GM12873 (cell line): ENCODE measurements at regions not wholly inside any gene's neighbourhood (a gene's known extent, or its start where the extent isn't known, plus 50 kb on each side); places are given as distances from the start of the nearest gene placed in this dataset.

Source experiments
- CTCF ChIP-seq: IDR thresholded peaks from 2 replicates; pipeline ENCODE4 v1.5.1; 2012; ENCODE audit warnings: low read depth, mild to moderate bottlenecking, moderate library complexity, low read length, control low read depth; ENCODE audit not compliant: insufficient read depth; ENCODE audit errors: missing control alignments

DNA sequence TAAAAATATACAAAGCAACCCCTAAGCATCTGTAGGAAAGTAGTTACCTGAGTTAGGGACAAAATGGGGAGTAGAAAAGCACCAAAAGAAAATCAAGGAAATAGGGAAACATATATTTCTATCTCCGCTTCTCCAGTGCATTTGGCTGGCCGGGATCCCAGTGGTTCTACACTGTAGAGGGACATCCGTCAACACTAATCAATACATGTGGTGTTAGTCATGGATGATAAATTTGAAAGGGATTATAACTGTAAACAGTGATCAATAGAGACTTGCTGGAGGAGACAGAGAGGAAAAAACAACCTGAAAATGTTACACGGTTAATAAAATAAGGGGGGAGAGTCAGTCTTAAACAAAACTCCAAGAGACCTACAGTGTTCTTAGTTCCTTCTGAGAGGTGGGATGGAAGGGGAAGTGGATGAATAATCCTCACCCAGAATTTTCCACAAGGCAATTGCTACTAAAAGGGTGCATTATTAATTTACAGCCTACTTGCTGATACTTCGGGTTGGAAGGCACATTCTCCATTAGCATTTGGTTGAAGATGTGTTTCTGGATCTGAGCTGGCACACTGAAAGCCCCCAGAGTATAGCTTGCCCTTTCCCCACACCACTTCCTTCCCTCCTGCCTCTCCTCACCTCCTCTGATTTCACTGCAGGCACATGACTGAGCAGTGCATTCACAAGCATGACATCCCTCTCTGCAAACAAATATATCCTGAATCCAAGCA, 530.0 kb downstream of the BCL11A start:
- no peak for TF ChIP-seq CTCF

- TF ChIP-seq CTCF: no peak
Measured at GRCh38 chr2:60007671-60008070, 545.8 kb downstream of the BCL11A start.

DNA sequence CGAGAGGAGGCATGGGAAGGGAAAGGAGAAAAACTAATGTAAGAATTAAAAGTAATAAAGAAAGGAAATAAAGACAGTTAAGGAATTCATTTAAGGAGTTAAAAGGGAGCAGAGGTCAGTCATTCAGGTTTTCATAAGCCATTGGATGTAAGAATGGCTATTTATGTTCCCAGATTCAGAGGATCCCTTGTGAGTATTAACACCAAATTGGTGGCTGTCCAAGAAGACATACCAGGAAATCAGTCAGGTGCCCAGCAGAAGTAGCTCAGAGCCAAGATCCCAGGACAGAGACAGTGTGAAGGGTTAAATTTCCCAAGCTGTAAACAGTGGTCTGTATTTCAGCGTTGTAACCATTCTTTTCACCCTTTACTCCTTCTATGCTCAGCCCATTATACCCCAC, 550.4 kb downstream of the BCL11A start:
- no peak for TF ChIP-seq CTCF

- no peak for TF ChIP-seq CTCF
Measured at GRCh38 chr2:60002183-60002867, 551.1 kb downstream of the BCL11A start.

DNA sequence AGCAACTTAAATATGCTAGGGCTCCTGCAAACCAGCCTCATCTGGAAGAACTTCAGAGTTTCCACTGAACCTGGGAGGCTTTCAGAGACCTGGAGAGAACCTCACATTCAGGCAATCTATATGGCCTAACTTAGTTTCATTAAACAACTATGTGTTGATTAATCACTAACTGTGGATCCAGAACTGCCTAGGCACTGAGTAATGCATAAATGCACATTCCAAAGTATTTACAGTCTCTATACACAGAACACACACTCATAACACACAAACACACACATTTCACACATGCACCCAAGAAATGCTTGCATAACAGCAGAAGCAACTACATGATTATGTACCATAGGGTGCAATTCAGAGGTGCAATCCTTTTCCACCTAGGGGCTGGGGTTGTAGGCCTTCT, 552.8 kb downstream of the BCL11A start:
- no peak for TF ChIP-seq CTCF

DNA sequence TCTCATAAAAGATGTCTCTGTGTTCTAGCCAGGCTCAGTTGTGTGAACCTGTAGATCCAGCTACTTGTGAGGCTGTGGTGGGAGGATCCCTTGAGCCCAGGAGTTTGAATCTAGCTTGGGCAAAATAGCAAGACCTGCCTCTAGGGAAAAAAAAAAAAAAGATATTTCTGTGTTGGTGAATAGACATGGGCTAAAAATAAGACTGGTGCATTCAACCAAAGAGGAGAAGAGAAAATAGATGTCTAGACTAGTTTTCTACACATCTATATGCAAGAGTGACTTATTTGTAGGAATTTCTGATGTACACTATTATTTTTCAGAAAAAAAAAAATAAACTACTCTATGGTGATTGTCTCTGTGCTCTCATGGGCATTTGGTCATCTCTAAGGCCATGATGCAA, 555.1 kb downstream of the BCL11A start:
- no peak for TF ChIP-seq CTCF

DNA sequence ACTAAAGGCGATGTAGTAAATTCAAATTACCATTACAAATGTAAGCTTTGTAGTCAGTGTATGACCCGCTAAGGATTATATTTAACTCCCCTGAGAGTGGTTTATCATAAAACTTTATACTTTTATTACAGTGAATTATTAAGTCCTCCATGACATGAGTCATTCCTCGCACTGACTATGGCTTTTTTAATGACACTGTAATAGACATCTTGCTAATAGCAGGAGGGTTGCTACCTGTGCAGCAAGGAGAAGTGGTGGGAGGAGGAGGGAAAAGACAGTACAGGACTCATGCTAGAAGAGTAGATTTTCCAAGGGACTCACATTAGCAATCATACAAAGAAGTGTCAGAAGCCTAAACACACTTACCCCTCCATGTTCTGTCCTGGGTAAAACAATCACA, 556.1 kb downstream of the BCL11A start:
- no peak for TF ChIP-seq CTCF
